DND-41 (cell line): ENCODE measurements at regions not wholly inside any gene's neighbourhood (a gene's known extent, or its start where the extent isn't known, plus 50 kb on each side); places are given as distances from the start of the nearest gene placed in this dataset.

Experiments
- CTCF ChIP-seq: IDR thresholded peaks from 2 replicates; pipeline ENCODE4 v1.5.1; 2012; ENCODE audit warnings: borderline replicate concordance, low read length, moderate library complexity, mild to moderate bottlenecking; ENCODE audit not compliant: poor library complexity, severe bottlenecking; ENCODE audit errors: extremely low read depth
- EZH2 ChIP-seq: IDR thresholded peaks from 3 replicates; pipeline ENCODE4 v1.6.1; 2012; ENCODE audit warnings: borderline replicate concordance, low read depth, mild to moderate bottlenecking, moderate library complexity, low read length, inconsistent platforms; ENCODE audit not compliant: severe bottlenecking

- TF ChIP-seq CTCF (no peak), EZH2 (no peak)
Measured at GRCh38 chr10:83301732-83302131, 837.6 kb upstream of the GHITM start.
